DLD1 (cell line): ENCODE measurements at regions not wholly inside any gene's neighbourhood (a gene's known extent, or its start where the extent isn't known, plus 50 kb on each side); places are given as distances from the start of the nearest gene placed in this dataset.

Experiments used
- in situ Hi-C: cut with HindIII; loops from 2 replicates; pipeline ENCODE4 v1.10.0; 2017; ENCODE audit warnings: low sequenced_read_pairs

- in situ Hi-C loops, result no loop called here
Observed at GRCh38 chr7:142349670-142350405, 92.0 kb upstream of the PRSS58 start.

- in situ Hi-C loops, result no loop called here
Observed at GRCh38 chr7:142348921-142349405, 91.1 kb upstream of the PRSS58 start.

- in situ Hi-C loops, result no loop called here
Observed at GRCh38 chr7:142348100-142348499, 90.2 kb upstream of the PRSS58 start.

GRCh38 chr7:142347091-142347490 lies 89.2 kb upstream of the PRSS58 start:
- in situ Hi-C loops, result no loop called here

- in situ Hi-C loops, result no loop called here
Observed at GRCh38 chr7:142345811-142346210, 88.0 kb upstream of the PRSS58 start.

- in situ Hi-C loops, result no loop called here
Observed at GRCh38 chr7:142338633-142339501, 81.0 kb upstream of the PRSS58 start.

GRCh38 chr7:142337054-142338001 lies 79.5 kb upstream of the PRSS58 start:
- in situ Hi-C loops, result no loop called here

- in situ Hi-C loops, result no loop called here
Observed at GRCh38 chr7:142334806-142335205, 76.9 kb upstream of the PRSS58 start.

GRCh38 chr7:142334236-142334635 lies 76.4 kb upstream of the PRSS58 start:
- in situ Hi-C loops, result no loop called here

- in situ Hi-C loops, result no loop called here
Observed at GRCh38 chr7:142332421-142332820, 74.6 kb upstream of the PRSS58 start.

GRCh38 chr7:142331941-142332340 lies 74.1 kb upstream of the PRSS58 start:
- in situ Hi-C loops, result no loop called here

GRCh38 chr7:142329062-142329790 lies 71.4 kb upstream of the PRSS58 start:
- in situ Hi-C loops, result no loop called here

GRCh38 chr7:142328551-142328950 lies 70.7 kb upstream of the PRSS58 start:
- in situ Hi-C loops, result no loop called here

GRCh38 chr7:142327628-142328405 lies 70.0 kb upstream of the PRSS58 start:
- in situ Hi-C loops, result no loop called here

GRCh38 chr7:142323706-142324105 lies 65.8 kb upstream of the PRSS58 start:
- in situ Hi-C loops, result no loop called here

GRCh38 chr7:142321391-142321790 lies 63.5 kb upstream of the PRSS58 start:
- in situ Hi-C loops, result no loop called here

GRCh38 chr7:142320883-142321282 lies 63.0 kb upstream of the PRSS58 start:
- in situ Hi-C loops, result no loop called here

- in situ Hi-C loops, result no loop called here
Observed at GRCh38 chr7:142319970-142320369, 62.1 kb upstream of the PRSS58 start.

GRCh38 chr7:142314281-142314680 lies 56.4 kb upstream of the PRSS58 start:
- in situ Hi-C loops, result no loop called here
